ENCODE measurements at regions not wholly inside any gene's neighbourhood (a gene's known extent, or its start where the extent isn't known, plus 50 kb on each side); places are given as distances from the start of the nearest gene placed in this dataset.

DNA sequence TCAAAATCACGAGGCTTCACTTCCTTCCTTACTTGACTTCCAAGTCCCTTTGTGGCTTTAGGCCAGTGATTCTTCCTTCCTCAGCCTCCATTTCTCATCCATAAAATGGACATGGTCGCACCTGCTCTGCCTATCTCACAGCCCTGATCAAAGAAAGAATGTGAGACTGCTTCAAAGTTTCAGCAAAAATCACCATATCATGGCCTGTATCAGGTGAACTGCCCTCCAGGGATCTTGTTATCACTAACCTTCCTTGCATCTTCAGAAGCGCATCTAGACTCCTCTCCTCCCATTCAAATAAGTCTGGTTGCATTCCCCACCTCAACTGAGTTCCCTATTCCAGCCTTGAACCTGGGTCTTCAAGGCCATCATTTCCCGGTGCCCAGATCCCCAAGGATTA lies 96.5 kb downstream of the TTC32 start:
- no peak for TF ChIP-seq SUZ12 (IDR thresholded peaks at IDR 0.05)
- TF ChIP-seq SP1 (IDR thresholded peaks at IDR 0.05), result no peak
- TF ChIP-seq BHLHE40 (IDR thresholded peaks at IDR 0.05; ENCODE audit: borderline replicate concordance), result no peak
- no peak for TF ChIP-seq FOXK2 (IDR thresholded peaks at IDR 0.05)
- TF ChIP-seq, protein P1, sequence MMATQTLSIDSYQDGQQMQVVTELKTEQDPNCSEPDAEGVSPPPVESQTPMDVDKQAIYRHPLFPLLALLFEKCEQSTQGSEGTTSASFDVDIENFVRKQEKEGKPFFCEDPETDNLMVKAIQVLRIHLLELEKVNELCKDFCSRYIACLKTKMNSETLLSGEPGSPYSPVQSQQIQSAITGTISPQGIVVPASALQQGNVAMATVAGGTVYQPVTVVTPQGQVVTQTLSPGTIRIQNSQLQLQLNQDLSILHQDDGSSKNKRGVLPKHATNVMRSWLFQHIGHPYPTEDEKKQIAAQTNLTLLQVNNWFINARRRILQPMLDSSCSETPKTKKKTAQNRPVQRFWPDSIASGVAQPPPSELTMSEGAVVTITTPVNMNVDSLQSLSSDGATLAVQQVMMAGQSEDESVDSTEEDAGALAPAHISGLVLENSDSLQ (IDR thresholded peaks at IDR 0.05), result no peak
- no peak for TF ChIP-seq LEF1 (IDR thresholded peaks at IDR 0.05; ENCODE audit: borderline replicate concordance)
- no peak for TF ChIP-seq ELF4 (IDR thresholded peaks at IDR 0.05)
- TF ChIP-seq FOXM1 (IDR thresholded peaks at IDR 0.05; ENCODE audit: borderline replicate concordance), result no peak
- no peak for TF ChIP-seq ZNF384 (IDR thresholded peaks at IDR 0.05)
- TF ChIP-seq HDGF (IDR thresholded peaks at IDR 0.05; ENCODE audit: borderline replicate concordance), result no peak
- TF ChIP-seq FOXA1 (IDR thresholded peaks at IDR 0.05), result no peak
- TF ChIP-seq TARDBP (IDR thresholded peaks at IDR 0.05), result no peak
- TF ChIP-seq NFRKB (IDR thresholded peaks at IDR 0.05), result no peak
- no peak for TF ChIP-seq ARNT (IDR thresholded peaks at IDR 0.05)
- TF ChIP-seq CTBP1 (IDR thresholded peaks at IDR 0.05; ENCODE audit: borderline replicate concordance), result no peak
- TF ChIP-seq L3MBTL2 (conservative IDR thresholded peaks at IDR 0.05), result no peak
- ChIA-PET POLR2A (no interaction called here), CTCF (interaction anchor here (0.7 kb wide), 1 partner anchor 1499 kb away, joined by 3 read pairs; no protein-coding TSS in a partner anchor)
- DNase-seq (ENCODE audit: extremely low spot score), result no peak

DNA sequence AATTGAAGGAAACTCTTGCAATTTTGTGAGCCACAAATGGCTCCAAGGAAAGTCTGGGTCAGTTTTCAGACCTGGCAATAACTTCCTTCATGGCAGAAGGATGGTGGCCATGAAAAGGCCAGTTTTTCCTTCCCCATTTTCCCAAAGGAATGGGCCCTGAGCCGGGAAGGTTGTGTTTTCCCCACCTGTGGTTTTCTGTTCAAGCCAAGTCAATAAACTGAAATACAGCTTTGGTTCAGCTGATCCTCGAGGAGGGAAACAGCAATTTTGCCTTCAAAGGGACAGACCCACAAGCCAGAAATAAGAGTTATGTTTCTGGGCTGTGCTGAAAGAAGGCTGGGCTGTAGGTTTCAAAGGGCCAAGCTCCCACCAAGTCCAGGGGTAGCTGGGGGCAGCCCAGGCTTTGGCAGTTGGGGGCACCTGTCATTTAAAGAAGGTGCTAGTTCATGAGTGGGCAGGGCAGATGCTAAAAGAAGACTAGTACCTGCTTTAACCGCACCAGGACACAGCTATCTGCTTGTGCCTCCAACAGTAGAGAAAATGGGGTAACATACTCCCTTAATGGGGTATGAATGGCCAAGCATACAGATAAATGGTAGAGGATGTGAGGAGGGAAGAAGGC lies 97.0 kb downstream of the TTC32 start:
- TF ChIP-seq FOXK2 (IDR thresholded peaks at IDR 0.05), result no peak
- DNase-seq (ENCODE audit: extremely low spot score), result no peak
- CTCF ChIA-PET, result interaction anchor here (0.7 kb wide), 1 partner anchor 1499 kb away, joined by 3 read pairs; no protein-coding TSS in a partner anchor
- POLR2A ChIA-PET, result no interaction called here

DNA sequence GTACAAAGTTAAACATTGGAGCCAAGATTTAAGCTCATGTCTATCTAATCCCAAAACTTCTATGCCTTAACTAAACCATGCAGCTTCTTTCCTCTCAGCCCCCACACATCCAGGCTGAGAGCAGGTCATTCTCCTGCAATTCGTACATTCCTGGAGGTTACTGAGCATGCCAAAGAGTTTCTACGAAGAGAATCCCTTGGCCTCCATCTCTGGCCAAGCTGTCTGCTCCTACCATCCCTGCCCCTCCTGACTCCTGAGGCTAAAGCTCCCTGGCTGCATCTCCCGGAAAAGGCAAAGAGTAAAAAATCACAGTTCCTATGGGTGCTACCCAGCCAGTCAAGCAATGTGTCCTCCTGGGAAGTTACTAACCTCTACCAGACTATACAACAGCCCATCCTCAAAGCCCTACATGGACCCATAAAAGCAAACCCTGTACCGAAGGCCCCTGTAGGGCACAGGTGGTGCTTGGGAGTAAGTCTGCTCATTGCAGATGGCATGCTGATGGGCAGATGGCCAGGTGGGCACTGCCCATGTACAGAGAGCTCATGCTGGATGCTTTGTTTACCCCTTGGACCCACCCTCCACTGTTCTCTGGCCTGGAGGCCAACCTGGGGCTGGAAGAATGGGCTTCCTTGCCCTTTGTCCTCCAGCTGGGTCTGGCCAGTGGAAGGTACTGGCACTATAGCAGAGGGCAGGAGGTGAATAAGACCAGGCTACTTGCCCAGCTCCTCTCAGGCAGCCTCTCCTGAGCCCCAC lies 99.5 kb downstream of the TTC32 start:
- no peak for TF ChIP-seq SP1 (IDR thresholded peaks at IDR 0.05)
- no peak for TF ChIP-seq CTBP1 (IDR thresholded peaks at IDR 0.05; ENCODE audit: borderline replicate concordance)
- TF ChIP-seq TARDBP (IDR thresholded peaks at IDR 0.05), result no peak
- no peak for TF ChIP-seq ZNF384 (IDR thresholded peaks at IDR 0.05)
- no peak for TF ChIP-seq FOXA1 (IDR thresholded peaks at IDR 0.05)
- no peak for TF ChIP-seq ELF4 (IDR thresholded peaks at IDR 0.05)
- no peak for TF ChIP-seq SUZ12 (IDR thresholded peaks at IDR 0.05)
- POLR2A ChIA-PET, result no interaction called here
- no peak for DNase-seq (ENCODE audit: extremely low spot score)
- CTCF ChIA-PET, result no interaction called here

DNA sequence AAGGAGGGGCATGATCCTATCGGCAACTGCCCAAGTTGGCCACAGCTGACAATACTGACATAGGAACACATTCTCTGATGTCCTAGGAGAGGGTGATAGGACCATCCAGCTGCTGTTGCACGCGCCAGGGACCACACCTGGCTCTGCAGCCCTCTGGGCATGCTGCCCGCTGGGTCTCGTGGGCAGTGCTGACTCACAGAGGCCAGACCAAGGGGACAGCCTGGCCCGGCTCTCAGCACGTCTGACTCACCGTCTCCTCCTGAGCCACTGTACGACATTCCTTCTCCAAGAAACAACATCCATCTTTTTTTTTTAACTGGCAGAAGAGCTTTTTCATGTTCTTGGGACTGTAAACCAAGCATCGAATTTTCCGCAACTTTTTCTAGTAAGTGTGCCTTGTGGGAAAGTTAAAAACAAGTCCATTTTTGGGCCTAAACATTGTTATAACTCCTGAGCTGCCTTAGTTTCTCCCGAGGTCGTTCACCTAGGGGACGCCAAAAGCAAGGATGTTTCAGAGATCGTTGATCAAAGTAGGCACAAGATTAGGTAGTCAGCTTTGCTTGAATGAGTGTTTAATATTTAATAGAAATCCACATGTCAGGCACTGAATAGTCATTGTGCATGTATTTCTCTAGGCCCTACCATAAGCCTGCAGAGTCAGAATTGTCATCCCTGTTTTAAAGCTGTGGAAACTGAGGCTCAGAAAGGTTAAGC lies 100.3 kb downstream of the TTC32 start:
- DNase-seq (ENCODE audit: extremely low spot score), result no peak
- ChIA-PET POLR2A (no interaction called here), CTCF (no interaction called here)
- TF ChIP-seq CTBP1 (IDR thresholded peaks at IDR 0.05; ENCODE audit: borderline replicate concordance) (no peak), TARDBP (IDR thresholded peaks at IDR 0.05) (no peak), SUZ12 (IDR thresholded peaks at IDR 0.05) (no peak), FOXM1 (IDR thresholded peaks at IDR 0.05; ENCODE audit: borderline replicate concordance) (no peak), L3MBTL2 (conservative IDR thresholded peaks at IDR 0.05) (no peak), LEF1 (IDR thresholded peaks at IDR 0.05; ENCODE audit: borderline replicate concordance) (no peak), ARNT (IDR thresholded peaks at IDR 0.05) (no peak), FOXK2 (IDR thresholded peaks at IDR 0.05) (no peak), BHLHE40 (IDR thresholded peaks at IDR 0.05; ENCODE audit: borderline replicate concordance) (no peak), ELF4 (IDR thresholded peaks at IDR 0.05) (no peak), HDGF (IDR thresholded peaks at IDR 0.05; ENCODE audit: borderline replicate concordance) (no peak), ZNF384 (IDR thresholded peaks at IDR 0.05) (no peak), NFRKB (IDR thresholded peaks at IDR 0.05) (no peak), SP1 (IDR thresholded peaks at IDR 0.05) (no peak), FOXA1 (IDR thresholded peaks at IDR 0.05) (no peak)
- TF ChIP-seq, protein P1 (IDR thresholded peaks at IDR 0.05), result no peak

DNA sequence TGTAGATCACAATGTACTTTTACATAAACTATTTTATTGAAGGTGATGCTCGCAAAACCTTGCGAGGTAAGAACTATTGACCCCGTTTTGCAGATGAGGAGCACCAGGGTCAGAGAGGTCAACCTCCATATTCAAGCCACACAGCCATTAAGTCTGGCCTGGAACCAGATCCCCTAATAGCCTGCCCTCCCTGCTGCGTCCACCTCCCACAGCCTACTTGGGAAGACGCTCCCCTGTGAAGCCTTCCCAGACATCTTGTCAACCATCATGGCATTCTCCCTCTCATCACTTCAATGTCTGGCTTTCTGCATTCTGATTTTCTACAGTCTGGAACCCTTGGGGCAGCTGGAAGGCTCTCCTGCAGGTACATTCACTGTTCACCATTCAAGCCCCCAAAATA lies 101.0 kb downstream of the TTC32 start:
- POLR2A ChIA-PET, result interaction anchor here (0.7 kb wide), 1 partner anchor 1476 kb away, joined by 3 read pairs; no protein-coding TSS in a partner anchor

DNA sequence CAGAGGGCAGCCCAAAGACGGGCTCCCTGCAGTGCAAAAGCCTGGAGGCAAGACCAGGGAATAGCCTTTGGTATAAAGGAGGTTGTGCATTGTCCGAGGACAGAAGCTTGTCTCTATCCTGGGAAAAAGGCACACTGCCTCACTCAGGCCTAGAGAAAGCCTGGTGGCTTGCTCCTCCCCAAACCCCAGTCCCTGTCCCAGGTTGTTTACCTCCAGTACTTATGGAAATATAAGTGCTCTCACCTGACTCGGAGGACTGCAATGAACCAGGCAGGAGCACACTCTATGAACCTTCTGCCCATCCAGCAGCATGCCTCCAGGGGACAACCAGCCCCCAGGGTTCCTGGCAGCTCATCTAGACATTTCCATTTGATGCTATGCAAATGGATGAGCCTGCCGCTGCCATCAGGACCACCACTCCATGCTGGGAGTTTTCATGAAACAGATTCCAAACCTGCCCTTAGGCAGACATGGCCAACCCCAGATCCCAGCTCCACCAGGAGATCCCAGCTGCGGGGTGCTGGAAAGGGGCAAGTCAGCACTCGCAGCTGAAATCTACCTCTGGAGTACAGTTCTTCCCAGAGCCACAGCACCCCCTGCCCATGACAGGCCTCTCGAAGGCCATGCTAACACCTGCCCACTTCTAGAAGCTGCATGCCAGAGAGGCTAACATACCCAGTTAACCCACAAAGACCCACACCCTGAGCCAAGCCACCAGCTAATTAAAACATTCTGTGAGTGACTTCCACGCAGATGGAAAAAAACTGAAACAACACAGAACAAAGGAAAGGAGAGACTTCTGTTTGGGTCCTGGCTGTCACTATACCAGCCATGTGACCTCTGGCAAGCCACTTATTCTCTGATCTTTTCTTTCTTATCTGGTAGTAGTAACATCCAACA lies 101.7 kb downstream of the TTC32 start:
- ChIA-PET CTCF (no interaction called here), POLR2A (interaction anchor here (0.7 kb wide), 1 partner anchor 1477 kb away, joined by 3 read pairs; no protein-coding TSS in a partner anchor)
- TF ChIP-seq NFRKB (IDR thresholded peaks at IDR 0.05), result no peak
- no peak for TF ChIP-seq ZNF384 (IDR thresholded peaks at IDR 0.05)
- no peak for TF ChIP-seq LEF1 (IDR thresholded peaks at IDR 0.05; ENCODE audit: borderline replicate concordance)
- TF ChIP-seq FOXM1 (IDR thresholded peaks at IDR 0.05; ENCODE audit: borderline replicate concordance), result no peak
- no peak for TF ChIP-seq ELF4 (IDR thresholded peaks at IDR 0.05)
- TF ChIP-seq L3MBTL2 (conservative IDR thresholded peaks at IDR 0.05), result no peak
- no peak for TF ChIP-seq SP1 (IDR thresholded peaks at IDR 0.05)
- TF ChIP-seq ARNT (IDR thresholded peaks at IDR 0.05), result no peak
- TF ChIP-seq BHLHE40 (IDR thresholded peaks at IDR 0.05; ENCODE audit: borderline replicate concordance), result no peak
- no peak for TF ChIP-seq HDGF (IDR thresholded peaks at IDR 0.05; ENCODE audit: borderline replicate concordance)
- TF ChIP-seq FOXK2 (IDR thresholded peaks at IDR 0.05), result no peak
- TF ChIP-seq SUZ12 (IDR thresholded peaks at IDR 0.05), result no peak
- TF ChIP-seq FOXA1 (IDR thresholded peaks at IDR 0.05), result no peak
- no peak for TF ChIP-seq TARDBP (IDR thresholded peaks at IDR 0.05)
- no peak for TF ChIP-seq CTBP1 (IDR thresholded peaks at IDR 0.05; ENCODE audit: borderline replicate concordance)
- TF ChIP-seq, protein P1 (IDR thresholded peaks at IDR 0.05), result no peak
- DNase-seq (ENCODE audit: extremely low spot score), result no peak

More for the DNA sequence above, 101.0 kb downstream of the TTC32 start:
- no peak for TF ChIP-seq L3MBTL2 (conservative IDR thresholded peaks at IDR 0.05)
- TF ChIP-seq TARDBP (IDR thresholded peaks at IDR 0.05), result no peak
- DNase-seq (ENCODE audit: extremely low spot score), result no peak
- CTCF ChIA-PET, result no interaction called here
